ENCODE measurements at regions not wholly inside any gene's neighbourhood (a gene's known extent, or its start where the extent isn't known, plus 50 kb on each side); places are given as distances from the start of the nearest gene placed in this dataset.
"Not testable (repeated sequence)": the region's sequence is repeated elsewhere in the genome, so short reads cannot be mapped to it uniquely, and the experiment has no call there.

- DNase-seq: no peak
Measured at GRCh38 chr9:115411993-115412452, 294.1 kb upstream of the TNC start.

GRCh38 chr9:115412656-115413055 lies 294.7 kb upstream of the TNC start:
- no peak for DNase-seq

- DNase-seq: no peak
Measured at GRCh38 chr9:115413304-115413703, 295.3 kb upstream of the TNC start.

GRCh38 chr9:115413766-115414382 lies 295.9 kb upstream of the TNC start:
- no peak for DNase-seq

- DNase-seq: no peak
Measured at GRCh38 chr9:115414561-115414960, 296.6 kb upstream of the TNC start.

GRCh38 chr9:115415450-115415849 lies 297.5 kb upstream of the TNC start:
- DNase-seq: no peak

- no peak for DNase-seq
Measured at GRCh38 chr9:115416299-115416698, 298.3 kb upstream of the TNC start.

GRCh38 chr9:115418181-115418580 lies 300.2 kb upstream of the TNC start:
- not testable (repeated sequence) for DNase-seq

GRCh38 chr9:115422932-115423440 lies 305.0 kb upstream of the TNC start:
- no peak for DNase-seq

GRCh38 chr9:115423646-115424045 lies 305.7 kb upstream of the TNC start:
- no peak for DNase-seq

GRCh38 chr9:115425601-115426000 lies 307.6 kb upstream of the TNC start:
- no peak for DNase-seq

GRCh38 chr9:115437418-115437817 lies 319.5 kb upstream of the TNC start:
- no peak for DNase-seq

- DNase-seq: no peak
Measured at GRCh38 chr9:115439641-115440040, 321.7 kb upstream of the TNC start.

GRCh38 chr9:115442054-115442453 lies 324.1 kb upstream of the TNC start:
- DNase-seq: no peak

GRCh38 chr9:115443890-115444289 lies 325.9 kb upstream of the TNC start:
- no peak for DNase-seq

- no peak for DNase-seq
Measured at GRCh38 chr9:115444959-115445358, 327.0 kb upstream of the TNC start.

- DNase-seq: no peak
Measured at GRCh38 chr9:115445655-115446054, 327.7 kb upstream of the TNC start.

GRCh38 chr9:115456515-115456914 lies 338.6 kb upstream of the TNC start:
- DNase-seq: no peak

- no peak for DNase-seq
Measured at GRCh38 chr9:115461280-115461679, 343.3 kb upstream of the TNC start.

GRCh38 chr9:115462623-115463022 lies 344.7 kb upstream of the TNC start:
- no peak for DNase-seq

GRCh38 chr9:115466756-115467155 lies 348.8 kb upstream of the TNC start:
- DNase-seq: no peak

- DNase-seq: no peak
Measured at GRCh38 chr9:115469841-115470240, 351.9 kb upstream of the TNC start.

- DNase-seq: not testable (repeated sequence)
Measured at GRCh38 chr9:115473032-115473431, 355.1 kb upstream of the TNC start.

- DNase-seq: no peak
Measured at GRCh38 chr9:115481769-115482168, 363.8 kb upstream of the TNC start.

GRCh38 chr9:115482747-115483146 lies 364.8 kb upstream of the TNC start:
- no peak for DNase-seq
